GM18909 (cell line): ENCODE measurements at regions not wholly inside any gene's neighbourhood (a gene's known extent, or its start where the extent isn't known, plus 50 kb on each side); places are given as distances from the start of the nearest gene placed in this dataset.
"Not testable (repeated sequence)": the region's sequence is repeated elsewhere in the genome, so short reads cannot be mapped to it uniquely, and the experiment has no call there.

Experiments used
- ATAC-seq: cut with Tn5 transposase; IDR thresholded peaks from one replicate; pipeline ENCODE4 v1.9.1; 2021; ENCODE audit warnings: mild to moderate bottlenecking; ENCODE audit not compliant: unreplicated experiment, poor library complexity

DNA sequence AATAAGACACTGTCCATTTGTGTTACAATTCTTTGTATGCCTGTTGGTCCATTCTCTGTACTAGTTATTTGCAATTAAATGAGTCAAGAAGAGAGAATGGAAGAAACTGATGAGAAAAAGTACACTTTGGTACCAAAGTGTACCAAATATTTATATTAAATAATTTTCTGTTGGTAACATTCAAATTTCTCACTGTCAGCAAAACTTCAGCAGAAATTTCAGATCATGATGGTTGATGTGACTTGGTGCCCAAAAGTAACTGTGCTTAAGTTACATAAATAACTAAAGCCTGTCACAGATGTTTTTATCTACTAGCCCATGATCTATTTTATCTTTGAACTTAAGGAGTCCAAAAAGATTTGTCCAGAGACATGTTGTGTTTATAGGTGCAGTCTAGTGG lies 274.4 kb upstream of the CXADR start:
- ATAC-seq: no peak

DNA sequence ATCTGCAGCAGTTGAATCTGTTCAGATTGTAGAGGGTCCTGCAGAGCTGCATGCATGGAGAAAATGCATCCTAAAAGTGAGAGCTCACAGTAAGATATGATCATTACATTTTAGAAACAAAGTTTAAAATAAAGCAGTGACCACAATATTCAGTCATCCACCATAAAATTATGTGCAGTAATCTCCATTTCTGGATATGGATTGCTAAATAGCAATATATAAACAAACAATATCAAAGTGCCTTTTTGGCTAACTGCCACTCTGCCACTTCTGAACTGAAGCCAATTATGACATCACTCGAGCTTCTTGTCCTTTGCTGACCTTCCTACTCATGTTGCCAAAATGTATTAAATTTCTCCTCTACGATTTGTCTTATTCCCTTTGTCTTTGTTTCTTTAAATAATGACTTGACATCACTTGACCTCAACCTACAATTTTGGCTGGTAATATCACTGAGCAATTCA lies 262.0 kb upstream of the CXADR start:
- no peak for ATAC-seq

DNA sequence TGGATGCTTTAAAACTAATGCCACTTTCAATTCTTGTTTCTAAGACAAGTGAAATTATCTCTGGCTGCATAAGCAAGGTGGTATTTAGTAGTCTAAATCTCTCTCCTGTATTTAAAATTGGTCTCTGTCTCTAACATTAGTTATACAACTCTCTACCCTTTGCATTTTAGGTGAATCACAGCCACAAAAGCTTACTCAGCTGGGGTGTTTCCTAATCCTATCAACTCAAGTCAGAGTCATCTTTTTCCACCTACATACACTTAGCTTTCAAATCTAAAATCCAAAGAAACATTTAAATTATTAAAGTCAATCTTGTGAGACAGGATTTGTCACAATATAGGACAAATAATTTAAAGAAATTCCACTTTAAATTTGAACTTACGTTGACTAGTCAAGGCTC lies 255.1 kb upstream of the CXADR start:
- no peak for ATAC-seq

DNA sequence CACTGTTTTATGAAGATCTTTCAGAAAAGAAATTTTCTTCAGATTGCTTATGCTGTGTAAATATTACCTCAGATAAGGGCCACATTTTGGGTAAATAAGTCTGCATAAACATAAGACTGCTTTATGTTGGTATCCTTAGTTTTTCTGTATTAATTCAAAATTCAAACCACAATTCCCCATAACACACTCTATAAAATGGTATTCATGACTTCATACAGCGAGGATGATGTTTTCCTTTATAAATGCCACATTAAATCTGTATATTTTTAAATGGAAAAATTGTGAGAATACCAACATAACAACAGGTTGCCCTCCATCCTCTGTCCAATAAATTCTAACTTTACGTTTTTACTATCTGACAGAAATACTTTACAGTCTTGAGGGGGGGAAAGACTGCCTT lies 248.7 kb upstream of the CXADR start:
- ATAC-seq: no peak

DNA sequence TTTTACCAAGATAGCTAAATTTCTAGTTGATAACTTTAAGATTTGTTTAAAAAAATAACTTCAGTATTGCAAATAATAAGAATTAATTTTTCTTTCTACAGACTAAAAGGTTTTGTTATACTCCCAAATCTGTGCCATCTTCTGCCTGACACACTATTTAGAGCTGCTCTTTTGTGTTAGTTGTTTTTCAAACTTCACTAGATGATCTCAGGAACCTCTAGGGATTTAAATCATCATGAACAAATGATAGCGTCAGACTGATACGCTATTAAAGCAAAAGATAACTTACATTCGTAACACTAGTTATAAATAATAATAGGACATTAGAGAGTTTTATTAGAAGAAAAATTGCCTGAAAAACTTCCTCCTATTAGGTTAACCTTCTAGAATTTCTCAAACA lies 243.1 kb upstream of the CXADR start:
- ATAC-seq: no peak

DNA sequence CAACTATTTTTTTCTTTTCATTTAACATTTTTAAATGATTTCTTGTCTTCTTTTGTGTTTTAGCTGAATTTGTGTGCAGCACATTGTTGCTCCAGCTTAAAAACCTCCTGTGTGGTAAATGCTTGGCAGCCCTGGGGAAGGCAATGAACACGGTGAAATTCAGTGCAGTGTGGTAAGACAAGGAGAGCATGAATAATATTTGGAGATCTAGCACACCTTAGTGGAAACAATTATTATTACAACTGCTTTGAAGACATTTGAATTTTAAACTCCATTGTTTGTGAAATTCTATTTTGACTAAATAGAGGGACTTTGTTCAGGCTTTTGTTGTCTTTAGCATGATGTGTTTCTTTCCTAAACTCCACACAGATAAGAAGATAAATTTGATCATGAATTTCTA lies 242.6 kb upstream of the CXADR start:
- ATAC-seq: no peak

DNA sequence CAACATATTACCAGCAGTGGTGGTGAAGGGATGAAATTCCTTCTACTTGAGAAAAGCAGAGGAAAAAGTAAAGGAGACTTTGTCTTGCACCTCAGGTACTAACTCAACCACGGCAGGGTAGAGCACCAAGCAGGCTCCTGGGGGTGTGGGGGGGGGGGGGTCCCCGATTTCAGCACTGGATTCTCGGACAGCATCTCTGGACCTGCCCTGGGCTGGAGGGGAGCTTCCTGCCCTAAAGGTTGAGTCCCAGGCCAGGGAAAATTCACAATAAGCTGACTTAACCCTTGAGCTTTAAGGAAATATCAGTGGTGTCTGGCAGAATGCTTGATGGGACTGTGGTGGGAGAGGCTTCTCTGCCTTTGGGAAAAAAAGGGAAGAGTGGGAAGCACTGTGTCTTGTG lies 233.2 kb upstream of the CXADR start:
- no peak for ATAC-seq

DNA sequence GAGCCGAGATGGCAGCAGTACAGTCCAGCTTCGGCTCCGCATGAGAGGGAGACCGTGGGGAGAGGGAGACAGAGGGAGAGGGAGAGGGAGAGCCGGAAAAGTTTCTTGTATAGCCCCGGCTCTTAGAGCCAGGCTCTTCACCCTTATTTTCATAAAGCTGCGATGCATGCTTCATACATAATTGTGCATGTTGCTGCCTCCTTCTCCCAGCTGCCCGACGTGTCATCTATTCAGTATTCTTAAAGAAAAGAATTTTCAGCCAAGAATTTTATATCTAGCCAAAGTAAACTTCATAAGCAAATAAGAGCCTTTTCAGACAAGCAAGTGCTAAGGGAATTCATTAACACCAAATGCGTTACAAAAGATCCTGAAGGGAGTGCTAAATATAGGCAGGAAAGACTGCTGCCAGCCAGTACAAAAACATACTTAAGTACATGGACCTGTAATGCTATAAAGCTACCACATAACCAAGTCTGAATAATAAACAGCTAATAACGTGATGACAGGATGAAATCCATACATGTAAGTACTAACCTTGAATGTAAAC lies 219.8 kb upstream of the CXADR start:
- ATAC-seq: not testable (repeated sequence)

DNA sequence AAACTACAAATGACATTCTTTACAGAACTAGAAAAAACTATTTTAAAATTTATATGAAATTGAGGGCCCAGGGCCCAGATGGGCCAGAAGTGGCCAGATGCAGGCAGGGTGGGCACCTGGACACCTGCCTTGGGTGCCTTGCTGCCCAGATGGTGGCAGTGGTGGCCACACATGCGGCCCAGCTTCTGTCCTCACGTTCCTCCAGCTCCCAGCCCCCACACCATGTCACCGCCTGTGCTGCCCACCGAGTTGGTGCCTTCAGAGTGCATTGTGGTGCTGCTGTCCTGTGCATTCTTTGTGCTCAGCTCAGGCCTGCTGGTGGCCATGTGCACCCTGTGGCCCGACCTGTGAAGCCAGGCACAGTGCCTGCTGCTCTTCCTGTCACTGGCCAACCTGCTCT lies 216.8 kb upstream of the CXADR start:
- ATAC-seq: no peak

DNA sequence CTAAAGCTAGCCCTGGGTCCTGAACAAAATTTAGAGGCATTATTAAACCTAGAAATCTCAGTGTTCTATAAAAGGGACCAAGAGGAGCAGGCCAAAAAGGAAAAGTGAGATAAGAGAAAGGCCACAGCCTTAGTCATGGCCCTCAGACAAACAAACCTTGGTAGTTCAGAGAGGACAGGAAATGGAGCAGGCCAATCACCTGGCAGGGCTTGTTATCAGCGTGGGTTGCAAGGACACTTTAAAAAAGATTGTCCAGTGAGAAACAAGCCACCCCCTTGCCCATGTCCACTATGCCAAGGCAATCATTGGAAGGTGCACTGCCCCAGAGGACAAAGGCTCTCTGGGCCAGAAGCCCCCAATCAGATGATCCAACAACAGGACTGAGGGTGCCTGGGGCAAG lies 213.3 kb upstream of the CXADR start:
- ATAC-seq: not testable (repeated sequence)

DNA sequence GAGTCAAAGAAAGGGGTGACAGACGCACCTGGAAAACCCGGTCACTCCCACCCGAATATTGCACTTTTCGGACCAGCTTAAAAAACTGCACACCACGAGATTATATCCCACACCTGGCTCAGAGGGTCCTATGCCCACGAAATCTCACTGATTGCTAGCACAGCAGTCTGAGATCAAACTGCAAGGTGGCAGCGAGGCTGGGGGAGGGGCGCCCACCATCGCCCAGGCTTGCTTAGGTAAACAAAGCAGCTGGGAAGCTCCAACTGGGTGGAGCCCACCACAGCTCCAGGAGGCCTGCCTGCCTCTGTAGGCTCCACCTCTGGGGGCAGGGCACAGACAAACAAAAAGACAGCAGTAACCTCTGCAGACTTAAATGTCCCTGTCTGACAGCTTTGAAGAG lies 185.1 kb upstream of the CXADR start:
- not testable (repeated sequence) for ATAC-seq

DNA sequence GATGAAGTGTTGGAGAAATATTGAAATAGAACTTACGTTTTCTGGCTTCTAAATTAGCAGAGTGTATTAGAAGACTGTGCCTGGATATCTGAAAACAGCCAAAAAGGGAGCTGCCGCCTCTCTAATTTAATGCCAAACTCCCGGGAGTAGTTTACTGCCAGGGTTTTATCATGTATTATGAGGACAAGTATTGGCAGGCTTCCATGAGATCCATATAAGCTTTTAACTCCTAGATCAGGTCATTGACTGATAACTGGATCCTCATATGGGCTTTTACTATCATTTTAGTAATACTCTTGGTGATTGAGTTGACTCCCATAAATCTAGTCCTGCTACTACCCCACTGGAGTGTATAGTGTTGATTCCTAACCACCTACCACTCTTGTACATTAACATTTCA lies 178.4 kb upstream of the CXADR start:
- ATAC-seq: no peak

DNA sequence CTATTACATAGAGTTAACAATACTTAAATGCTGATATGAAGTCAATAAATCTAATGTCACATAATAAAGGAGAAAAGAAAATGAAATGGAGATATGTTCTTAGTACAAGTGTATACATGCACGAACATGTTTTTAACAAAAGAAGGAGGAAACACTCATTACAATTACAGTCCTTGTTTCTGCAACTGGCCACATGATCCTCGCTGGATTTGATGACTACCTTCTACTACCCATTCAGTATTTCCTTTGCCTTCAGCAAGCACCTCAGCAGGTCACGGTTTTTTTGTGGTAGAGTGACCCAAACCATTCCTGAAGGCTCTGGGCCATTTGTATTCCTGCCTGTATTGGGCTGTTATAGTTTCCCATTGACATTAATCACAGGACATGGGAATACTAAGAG lies 172.8 kb upstream of the CXADR start:
- no peak for ATAC-seq

DNA sequence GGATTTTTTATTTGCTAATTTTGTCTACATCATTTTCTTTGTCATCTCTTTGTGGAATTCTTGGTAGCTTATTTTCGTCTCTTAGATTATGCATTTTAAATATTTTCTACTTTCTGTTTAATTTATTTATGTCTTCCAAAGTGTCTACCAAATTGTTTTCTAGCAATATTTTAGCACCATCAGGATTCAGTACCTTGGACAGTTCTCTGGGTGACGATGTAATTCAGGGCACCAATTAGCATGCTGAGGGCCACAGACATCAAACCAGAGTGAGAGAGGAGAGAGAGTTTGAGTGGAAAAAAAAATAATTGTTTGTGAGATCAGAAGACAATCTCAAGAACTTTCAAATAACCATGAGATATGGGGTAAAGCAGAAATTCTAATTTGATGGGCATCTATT lies 169.8 kb upstream of the CXADR start:
- no peak for ATAC-seq

DNA sequence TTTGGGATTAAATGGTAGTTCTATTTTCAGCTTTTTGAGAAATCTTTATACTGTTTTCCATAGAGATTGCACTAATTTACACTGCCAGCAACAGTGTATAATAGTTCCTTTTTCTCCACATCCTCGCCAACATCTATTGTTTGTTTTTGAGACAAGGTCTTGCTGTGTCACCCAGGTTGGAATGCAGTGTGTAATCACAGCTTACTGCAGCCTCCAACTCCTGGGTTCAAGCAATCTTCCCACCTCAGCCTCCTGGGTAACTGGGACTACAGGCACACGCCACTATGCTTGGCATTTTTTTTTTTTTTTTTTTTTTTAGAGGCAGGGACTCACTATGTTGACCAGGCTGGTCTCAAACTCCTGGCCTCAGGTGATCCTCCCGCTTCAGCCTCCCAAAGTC lies 164.5 kb upstream of the CXADR start:
- ATAC-seq: no peak

DNA sequence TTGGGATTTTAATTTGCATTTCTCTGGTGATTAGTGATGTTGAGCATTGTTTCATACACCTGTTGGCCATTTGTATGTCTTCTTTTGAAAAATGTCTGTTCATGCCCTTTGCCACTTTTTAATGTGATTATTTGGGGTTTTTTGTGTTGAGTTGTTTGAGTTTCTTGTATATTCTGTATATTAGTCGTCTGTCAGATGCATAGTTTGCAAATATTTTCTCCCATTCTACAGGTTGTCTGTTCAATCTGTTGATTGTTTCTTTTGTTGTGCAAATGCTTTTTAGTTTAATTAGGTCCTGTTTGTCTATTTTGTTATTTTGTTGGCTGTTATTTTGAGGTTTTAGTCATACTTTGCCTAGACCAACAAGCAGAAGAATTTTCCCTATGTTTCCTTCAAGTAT lies 164.0 kb upstream of the CXADR start:
- no peak for ATAC-seq

DNA sequence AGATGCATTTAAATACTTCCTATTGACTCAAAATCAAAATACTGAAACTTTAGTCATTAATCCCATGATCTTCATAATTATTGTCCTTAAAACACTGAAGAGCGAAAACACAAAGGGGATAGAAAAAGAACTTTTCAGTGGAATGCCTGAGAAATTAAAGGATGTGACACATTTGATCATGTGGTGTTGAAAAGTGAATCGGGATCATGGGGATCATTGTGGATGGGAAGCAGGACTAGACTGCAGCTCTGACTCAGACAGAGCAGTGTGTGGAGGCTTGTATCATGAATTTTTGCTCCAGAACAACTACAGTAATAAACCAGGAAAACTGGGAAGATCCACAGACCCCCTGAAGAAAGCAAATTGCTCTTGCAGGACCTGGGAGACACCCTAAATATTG lies 161.1 kb upstream of the CXADR start:
- ATAC-seq: no peak

DNA sequence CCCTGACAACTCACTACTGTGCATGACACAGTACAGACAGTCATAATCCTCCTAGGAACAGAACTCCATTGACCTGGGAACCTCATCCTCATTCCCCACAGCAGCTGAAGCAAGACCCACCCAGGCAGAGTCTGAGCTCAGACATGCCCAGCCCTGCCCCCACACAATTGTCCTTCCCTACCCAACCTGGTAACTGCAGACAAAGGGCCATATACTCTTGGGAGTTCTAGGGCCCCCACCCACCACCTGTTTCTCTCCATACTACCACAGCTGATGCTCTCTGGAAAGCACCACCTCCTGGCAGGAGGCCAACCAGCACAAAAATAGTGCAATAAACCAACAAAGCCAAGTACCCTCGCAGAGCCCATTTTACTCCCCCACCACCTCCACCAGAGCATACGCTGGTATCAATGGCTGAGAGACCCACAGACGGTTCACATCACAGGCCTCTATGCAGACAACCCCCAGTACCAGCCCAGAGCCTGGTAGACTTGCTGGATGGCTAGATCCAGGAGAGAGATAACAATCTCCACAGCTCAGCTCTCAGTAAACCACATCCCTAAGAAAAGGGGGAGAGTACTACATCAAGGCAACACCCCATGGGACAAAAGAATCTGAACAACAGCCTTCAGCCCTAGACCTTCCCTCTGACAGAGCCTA lies 159.7 kb upstream of the CXADR start:
- no peak for ATAC-seq

DNA sequence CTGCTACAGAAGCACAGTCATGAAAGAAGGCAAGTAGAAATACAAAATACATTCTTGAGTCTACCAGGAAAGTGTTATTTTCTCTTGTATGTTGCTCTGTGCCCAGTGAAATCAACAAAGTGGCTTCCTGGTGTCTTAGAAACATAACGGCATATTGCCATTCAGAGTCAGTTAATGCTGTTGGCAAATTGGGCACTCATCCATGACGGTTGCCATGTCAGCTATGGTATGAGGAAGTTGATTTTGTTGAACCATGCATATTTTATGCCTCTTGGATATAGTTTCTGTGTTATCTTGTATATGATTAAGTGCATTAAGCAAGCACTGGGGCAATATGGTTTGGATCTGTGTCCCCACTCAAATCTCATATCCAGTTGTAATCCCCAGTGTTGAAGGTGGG lies 153.1 kb upstream of the CXADR start:
- no peak for ATAC-seq

DNA sequence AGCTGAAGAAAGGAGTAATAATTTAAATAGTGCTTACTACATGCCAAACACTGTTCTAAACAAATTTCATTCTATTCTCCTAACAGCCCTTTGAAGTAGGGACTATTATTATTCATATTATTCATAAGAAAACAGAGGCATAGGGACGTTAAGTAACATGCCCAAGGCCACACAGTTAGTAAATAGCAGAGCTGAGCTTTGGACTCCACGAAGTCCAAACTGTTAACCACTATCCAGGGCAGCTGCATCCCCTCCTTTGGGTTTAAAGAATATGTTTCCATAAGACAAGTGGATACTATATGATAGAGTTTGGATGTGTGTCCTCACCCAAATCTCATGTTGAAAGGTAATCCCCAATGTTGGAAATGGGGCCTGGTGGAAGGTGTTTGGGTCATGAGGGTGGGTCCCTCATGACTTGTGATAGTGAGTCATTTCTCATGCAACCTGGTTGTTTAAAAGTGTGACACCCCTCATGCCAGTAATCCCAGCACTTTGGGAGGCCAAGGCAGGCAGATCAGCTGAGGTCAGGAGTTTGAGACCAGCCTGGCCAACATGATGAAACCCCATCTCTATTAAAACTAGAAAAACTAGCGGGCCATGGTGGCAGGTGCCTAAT lies 144.0 kb upstream of the CXADR start:
- ATAC-seq: no peak

DNA sequence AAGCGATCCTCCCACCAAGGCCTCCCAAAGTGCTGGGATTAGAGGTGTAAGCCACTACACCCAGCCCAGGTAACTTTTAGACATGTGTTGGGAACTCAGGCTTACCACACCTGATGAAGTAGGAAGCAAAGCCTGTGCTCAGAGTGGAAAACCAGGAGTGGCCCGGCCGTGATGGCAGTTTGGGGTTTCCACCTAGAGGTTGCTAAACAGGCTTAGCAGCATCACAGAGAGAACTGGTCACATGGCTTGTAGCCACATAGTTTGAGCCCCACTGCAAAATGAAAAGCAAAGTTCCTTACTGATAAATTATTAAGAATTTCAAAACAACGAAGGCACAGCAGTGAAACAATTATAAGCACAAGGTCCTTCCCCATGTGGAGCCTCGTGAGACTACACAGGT lies 142.6 kb upstream of the CXADR start:
- no peak for ATAC-seq

DNA sequence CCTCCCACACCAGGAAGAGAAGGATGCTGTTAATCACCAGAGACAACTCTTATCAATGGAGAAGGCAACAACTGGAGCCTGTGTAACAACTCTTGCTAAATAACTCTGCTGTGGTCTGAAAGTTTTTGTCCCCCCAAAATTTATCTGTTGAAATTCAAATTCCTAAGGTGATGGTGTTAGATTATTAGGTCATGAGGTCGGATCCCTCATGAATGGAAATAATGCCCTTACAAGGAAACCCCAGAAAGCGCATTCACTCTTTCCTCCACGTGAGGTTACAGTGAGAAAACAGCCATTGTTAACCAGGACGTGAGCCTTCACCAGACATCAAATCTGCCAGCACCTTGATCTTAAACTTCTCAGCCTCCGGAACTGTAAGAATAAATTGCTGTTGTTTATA lies 141.9 kb upstream of the CXADR start:
- no peak for ATAC-seq
